Caco-2 (cell line): ENCODE measurements at regions not wholly inside any gene's neighbourhood (a gene's known extent, or its start where the extent isn't known, plus 50 kb on each side); places are given as distances from the start of the nearest gene placed in this dataset.

Experiments used
- BruUV-seq: library from RNA; stranded (reverse); fragments of 400-500 nt; replicated peaks from 2 replicates; lab custom pipeline; 2021; lab: Mats Ljungman, UMichigan
- CTCF ChIA-PET: fragments of 300-600 bp; sonication (Branson Sonifier 250); formaldehyde crosslinking; loops from one replicate; lab custom pipeline; 2022; ENCODE audit warnings: antibody characterized with exemption; lab: Charles Lee
- POLR2A ChIA-PET: fragments of 300-600 bp; sonication (Branson Sonifier 250); formaldehyde crosslinking; loops from one replicate; lab custom pipeline; 2022; ENCODE audit warnings: antibody characterized with exemption; lab: Charles Lee
- DNase-seq, 2 experiments: peaks; one replicate each; pipeline versions ENCODE4 v3.0.0 to v3.0.0-alpha.2; 2020 to 2022
- H3K27me3 ChIP-seq: replicated peaks from 2 replicates; pipeline ENCODE4 v1.6.0; 2011; ENCODE audit warnings: low read length; ENCODE audit not compliant: control insufficient read depth, insufficient read depth
- H3K36me3 ChIP-seq: 2 replicates; pipeline ENCODE4 v1.5.1; 2011; ENCODE audit warnings: low read length; ENCODE audit not compliant: control insufficient read depth, insufficient read depth
- H3K4me1 ChIP-seq: fragments of 250-450 bp; sonication (Bioruptor Pico); 2 replicates; pipeline ENCODE4 v1.5.1; 2020; ENCODE audit warnings: mild to moderate bottlenecking
- H3K4me3 ChIP-seq: 2 replicates; pipeline ENCODE4 v1.5.1; 2011; ENCODE audit warnings: low read depth, mild to moderate bottlenecking, control low read depth, low read length
- H3K9me3 ChIP-seq: fragments of 250-450 bp; sonication (Bioruptor Pico); 2 replicates; pipeline ENCODE4 v1.5.1; 2020; ENCODE audit warnings: mild to moderate bottlenecking, moderate library complexity
- H3K27ac Mint-ChIP-seq: one replicate; pipeline ENCODE4 v1.8.0; 2022; ENCODE audit warnings: mixed read lengths; ENCODE audit not compliant: unreplicated experiment
- H3K27me3 Mint-ChIP-seq: one replicate; pipeline ENCODE4 v1.8.0; 2022; ENCODE audit warnings: mixed read lengths; ENCODE audit not compliant: insufficient read depth, unreplicated experiment
- H3K36me3 Mint-ChIP-seq: one replicate; pipeline ENCODE4 v1.8.0; 2022; ENCODE audit warnings: mild to moderate bottlenecking, mixed read lengths; ENCODE audit not compliant: insufficient read depth, unreplicated experiment
- H3K4me1 Mint-ChIP-seq: one replicate; pipeline ENCODE4 v1.8.0; 2022; ENCODE audit warnings: low read depth, mixed read lengths; ENCODE audit not compliant: unreplicated experiment
- H3K4me3 Mint-ChIP-seq: one replicate; pipeline ENCODE4 v1.8.0; 2022; ENCODE audit warnings: mild to moderate bottlenecking, moderate library complexity, mixed read lengths; ENCODE audit not compliant: unreplicated experiment
- H3K9me3 Mint-ChIP-seq: one replicate; pipeline ENCODE4 v1.8.0; 2022; ENCODE audit warnings: mixed read lengths; ENCODE audit not compliant: unreplicated experiment
- intact Hi-C: fragments of 100-400 bp; cut with micrococcal nuclease; formaldehyde crosslinking; loops from one replicate; pipeline ENCODE4 v1.10.0; 2022; ENCODE audit not compliant: unreplicated experiment
- TF ChIP-seq, protein P1 (sequence below), 2 experiments: fragments of 200-600 bp in 1 of 2; IDR thresholded peaks; 1 replicate in 1 of 2; 2 replicates in 1 of 2; pipeline versions ENCODE4 v1.5.1 to v1.8.0; 2011 to 2022; ENCODE audit warnings: antibody characterized with exemption in 1 of 2, control low read depth in 1 of 2, inconsistent platforms in 1 of 2, low read depth in 1 of 2, low read length in 1 of 2, mild to moderate bottlenecking in 1 of 2, moderate library complexity in 1 of 2; ENCODE audit not compliant: insufficient read depth in 1 of 2, severe bottlenecking in 1 of 2, unreplicated experiment in 1 of 2

DNA sequence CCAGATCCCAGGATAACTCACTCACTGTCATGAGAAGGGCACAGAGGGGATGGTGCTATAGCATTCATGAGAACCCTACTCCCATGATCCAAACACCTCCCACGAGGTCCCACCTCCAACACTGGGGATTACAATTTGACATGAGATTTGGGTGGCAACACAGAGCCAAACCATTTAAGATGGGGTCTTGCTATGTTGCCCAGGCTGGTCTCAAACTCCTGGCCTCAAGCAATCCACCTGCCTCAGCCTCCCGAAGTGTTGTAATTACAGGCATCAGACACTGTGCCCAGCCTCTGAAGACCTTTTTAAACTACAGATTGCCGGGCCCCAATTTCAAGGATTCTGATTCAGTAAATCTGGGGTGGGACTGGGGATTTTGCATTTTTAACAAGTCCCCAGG is 98.5 kb downstream of the BAMBI start:
- intact Hi-C loops, result loop anchor here (10.0 kb wide), 1 partner anchor 109 kb away; no protein-coding TSS in a partner anchor
- POLR2A ChIA-PET, result no interaction called here
- H3K4me1 Mint-ChIP-seq, result peaks cover 29% of the 10 kb centered on the region

DNA sequence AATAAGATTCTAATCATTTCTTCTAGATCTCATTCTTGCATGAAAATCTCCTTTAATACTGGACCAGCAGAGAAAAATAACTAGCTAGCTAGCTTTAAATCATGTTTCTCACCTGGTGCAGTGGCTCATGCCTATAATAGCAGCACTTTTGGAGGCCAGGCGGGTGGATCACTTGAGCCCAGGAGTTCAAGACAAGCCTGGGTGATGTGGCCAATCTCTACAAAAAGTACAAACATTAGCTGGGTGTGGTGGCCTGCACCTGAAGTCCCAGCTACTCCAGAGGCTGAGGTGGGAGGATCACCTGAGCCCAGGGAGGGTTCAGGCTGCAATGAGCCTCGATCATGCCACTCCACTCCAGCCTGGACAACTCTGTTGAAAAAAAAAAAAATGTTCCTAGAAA is 99.2 kb downstream of the BAMBI start:
- peaks cover 18% of the 10 kb centered on the region for H3K9me3 Mint-ChIP-seq
- Histone ChIP-seq H3K9me3 (0 out of 2 replicates have a peak, but pooled peaks cover 4% of the 10 kb centered on the region), H3K4me3 (no peak overlapping the region), H3K27me3 (no peaks in the 10 kb centered on the region), H3K36me3 (no peaks in the 10 kb centered on the region), H3K4me1 (peaks cover 34% of the 10 kb centered on the region)
- ChIA-PET CTCF (no interaction called here), POLR2A (no interaction called here)
- no peak for DNase-seq
- intact Hi-C loops, result loop anchor here (10.0 kb wide), 1 partner anchor 108 kb away; no protein-coding TSS in a partner anchor
- peaks cover 29% of the 10 kb centered on the region for H3K4me1 Mint-ChIP-seq
- H3K27me3 Mint-ChIP-seq, result no peaks in the 10 kb centered on the region
- H3K4me3 Mint-ChIP-seq, result no peak overlapping the region
- BruUV-seq, result no TSS peak
- H3K27ac Mint-ChIP-seq, result no peak overlapping the region
- TF ChIP-seq, protein P1, sequence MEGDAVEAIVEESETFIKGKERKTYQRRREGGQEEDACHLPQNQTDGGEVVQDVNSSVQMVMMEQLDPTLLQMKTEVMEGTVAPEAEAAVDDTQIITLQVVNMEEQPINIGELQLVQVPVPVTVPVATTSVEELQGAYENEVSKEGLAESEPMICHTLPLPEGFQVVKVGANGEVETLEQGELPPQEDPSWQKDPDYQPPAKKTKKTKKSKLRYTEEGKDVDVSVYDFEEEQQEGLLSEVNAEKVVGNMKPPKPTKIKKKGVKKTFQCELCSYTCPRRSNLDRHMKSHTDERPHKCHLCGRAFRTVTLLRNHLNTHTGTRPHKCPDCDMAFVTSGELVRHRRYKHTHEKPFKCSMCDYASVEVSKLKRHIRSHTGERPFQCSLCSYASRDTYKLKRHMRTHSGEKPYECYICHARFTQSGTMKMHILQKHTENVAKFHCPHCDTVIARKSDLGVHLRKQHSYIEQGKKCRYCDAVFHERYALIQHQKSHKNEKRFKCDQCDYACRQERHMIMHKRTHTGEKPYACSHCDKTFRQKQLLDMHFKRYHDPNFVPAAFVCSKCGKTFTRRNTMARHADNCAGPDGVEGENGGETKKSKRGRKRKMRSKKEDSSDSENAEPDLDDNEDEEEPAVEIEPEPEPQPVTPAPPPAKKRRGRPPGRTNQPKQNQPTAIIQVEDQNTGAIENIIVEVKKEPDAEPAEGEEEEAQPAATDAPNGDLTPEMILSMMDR (IDR thresholded peaks at IDR 0.05; ENCODE audit: insufficient read depth in 1 of 2, low read depth in 1 of 2, low read length in 1 of 2, severe bottlenecking in 1 of 2, unreplicated experiment in 1 of 2), result no peak
- H3K36me3 Mint-ChIP-seq, result no peaks in the 10 kb centered on the region

More for the DNA sequence above, 98.5 kb downstream of the BAMBI start:
- Histone ChIP-seq H3K4me1 (peaks cover 34% of the 10 kb centered on the region), H3K36me3 (no peaks in the 10 kb centered on the region), H3K27me3 (no peaks in the 10 kb centered on the region), H3K9me3 (0 out of 2 replicates have a peak, but pooled peaks cover 4% of the 10 kb centered on the region), H3K4me3 (no peak overlapping the region)
- DNase-seq, result no peak
- H3K36me3 Mint-ChIP-seq, result no peaks in the 10 kb centered on the region
- TF ChIP-seq, protein P1 (IDR thresholded peaks at IDR 0.05; ENCODE audit: insufficient read depth in 1 of 2, low read depth in 1 of 2, low read length in 1 of 2, severe bottlenecking in 1 of 2, unreplicated experiment in 1 of 2), result no peak
- H3K9me3 Mint-ChIP-seq, result peaks cover 25% of the 10 kb centered on the region
- H3K4me3 Mint-ChIP-seq, result no peak overlapping the region
- no peaks in the 10 kb centered on the region for H3K27me3 Mint-ChIP-seq
- CTCF ChIA-PET, result interaction anchor here (0.8 kb wide), 1 partner anchor 529 kb away, joined by 3 read pairs; no protein-coding TSS in a partner anchor
- peak overlapping the region; percentile 74 for H3K27ac Mint-ChIP-seq
- no TSS peak for BruUV-seq

DNA sequence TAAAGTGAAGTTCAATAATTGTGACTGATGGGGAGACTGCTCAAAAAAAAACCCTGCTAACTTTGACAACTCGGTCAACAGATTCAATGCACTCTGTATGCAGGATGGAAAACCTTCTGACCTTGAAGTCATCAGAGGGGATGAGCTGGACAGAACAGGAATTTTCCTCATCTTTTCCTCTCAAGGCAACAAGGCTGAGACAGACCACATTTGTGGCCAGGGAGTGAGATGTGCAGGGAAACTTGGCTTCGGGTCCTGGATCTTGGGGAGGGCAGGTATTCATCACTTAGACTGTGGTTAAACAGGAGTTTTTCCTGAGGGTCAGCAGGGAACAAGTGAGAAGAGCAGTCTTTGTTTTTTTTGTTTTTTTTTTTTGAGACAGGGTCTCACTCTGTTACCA is 100.6 kb downstream of the BAMBI start:
- ChIA-PET CTCF (interaction anchor here (0.7 kb wide), 1 partner anchor 103 kb away, joined by 3 read pairs; no protein-coding TSS in a partner anchor), POLR2A (no interaction called here)
- Mint-ChIP-seq H3K27me3 (no peaks in the 10 kb centered on the region), H3K4me3 (no peak overlapping the region), H3K36me3 (no peaks in the 10 kb centered on the region), H3K27ac (no peak overlapping the region), H3K9me3 (peaks cover 18% of the 10 kb centered on the region), H3K4me1 (peaks cover 32% of the 10 kb centered on the region)
- H3K36me3 ChIP-seq, result no peaks in the 10 kb centered on the region
- 0 out of 2 replicates have a peak, but pooled peaks cover under 1% of the 10 kb centered on the region for H3K9me3 ChIP-seq
- BruUV-seq, result no TSS peak
- H3K4me3 ChIP-seq, result no peak overlapping the region
- TF ChIP-seq, protein P1 (IDR thresholded peaks at IDR 0.05; ENCODE audit: insufficient read depth in 1 of 2, low read depth in 1 of 2, low read length in 1 of 2, severe bottlenecking in 1 of 2, unreplicated experiment in 1 of 2), result no peak
- H3K4me1 ChIP-seq, result peaks cover 35% of the 10 kb centered on the region
- no peak for DNase-seq
- H3K27me3 ChIP-seq, result no peaks in the 10 kb centered on the region
- intact Hi-C loops, result loop anchor here (10.0 kb wide), 1 partner anchor 107 kb away; no protein-coding TSS in a partner anchor
